RWPE1 (cell line): ENCODE measurements at regions not wholly inside any gene's neighbourhood (a gene's known extent, or its start where the extent isn't known, plus 50 kb on each side); places are given as distances from the start of the nearest gene placed in this dataset.

Experiments used
- CTCF ChIA-PET: fragments of 350-600 bp; sonication (Branson Sonifier 250); formaldehyde crosslinking; extraction: SDS; loops from one replicate; lab custom pipeline; 2021; lab: Yijun Ruan, JAX
- POLR2A ChIA-PET: fragments of 400-600 bp; formaldehyde crosslinking; extraction: SDS; loops from one replicate; lab custom pipeline; 2020; ENCODE audit warnings: antibody characterized with exemption; ENCODE audit not compliant: low non-redundant PET; lab: Yijun Ruan, JAX
- DNase-seq: peaks from one replicate; pipeline ENCODE4 v3.0.0; 2012; ENCODE audit warnings: low spot score
- H3K27ac ChIP-seq: fragments of 450-650 bp; 2 replicates; pipeline ENCODE4 v1.5.1; 2017
- CTCF ChIP-seq: fragments of 450-650 bp; conservative IDR thresholded peaks from 2 replicates; pipeline ENCODE4 v1.5.1; 2017; ENCODE audit warnings: low read depth, mild to moderate bottlenecking

- DNase-seq = no peak
- CTCF ChIA-PET = no interaction called here
- no peak for TF ChIP-seq CTCF
- POLR2A ChIA-PET = no interaction called here
- H3K27ac ChIP-seq = no peak overlapping the region
Observed at GRCh38 chr6:165830761-165831160, 167.7 kb upstream of the PDE10A start.

GRCh38 chr6:165829376-165829775 is 166.3 kb upstream of the PDE10A start:
- ChIA-PET POLR2A (no interaction called here), CTCF (no interaction called here)
- DNase-seq = no peak
- H3K27ac ChIP-seq = no peak overlapping the region
- TF ChIP-seq CTCF = no peak

- DNase-seq = no peak
- ChIA-PET CTCF (no interaction called here), POLR2A (no interaction called here)
- TF ChIP-seq CTCF = no peak
- no peak overlapping the region for H3K27ac ChIP-seq
Observed at GRCh38 chr6:165827190-165827518, 164.1 kb upstream of the PDE10A start.

GRCh38 chr6:165826487-165827189 is 163.6 kb upstream of the PDE10A start:
- CTCF ChIA-PET = no interaction called here
- no peak for TF ChIP-seq CTCF
- DNase-seq = no peak
- POLR2A ChIA-PET = no interaction called here
- no peak overlapping the region for H3K27ac ChIP-seq

- no peak overlapping the region for H3K27ac ChIP-seq
- no peak for DNase-seq
- POLR2A ChIA-PET = interaction anchor here (0.6 kb wide), 1 partner anchor 9 kb away, joined by 3 read pairs; no protein-coding TSS in a partner anchor
- CTCF ChIA-PET = interaction anchor here (0.6 to 0.7 kb wide), 2 partner anchors 14 to 304 kb away, joined by 3 read pairs; no protein-coding TSS in a partner anchor
- TF ChIP-seq CTCF = no peak
Observed at GRCh38 chr6:165825256-165825815, 162.3 kb upstream of the PDE10A start.

DNA sequence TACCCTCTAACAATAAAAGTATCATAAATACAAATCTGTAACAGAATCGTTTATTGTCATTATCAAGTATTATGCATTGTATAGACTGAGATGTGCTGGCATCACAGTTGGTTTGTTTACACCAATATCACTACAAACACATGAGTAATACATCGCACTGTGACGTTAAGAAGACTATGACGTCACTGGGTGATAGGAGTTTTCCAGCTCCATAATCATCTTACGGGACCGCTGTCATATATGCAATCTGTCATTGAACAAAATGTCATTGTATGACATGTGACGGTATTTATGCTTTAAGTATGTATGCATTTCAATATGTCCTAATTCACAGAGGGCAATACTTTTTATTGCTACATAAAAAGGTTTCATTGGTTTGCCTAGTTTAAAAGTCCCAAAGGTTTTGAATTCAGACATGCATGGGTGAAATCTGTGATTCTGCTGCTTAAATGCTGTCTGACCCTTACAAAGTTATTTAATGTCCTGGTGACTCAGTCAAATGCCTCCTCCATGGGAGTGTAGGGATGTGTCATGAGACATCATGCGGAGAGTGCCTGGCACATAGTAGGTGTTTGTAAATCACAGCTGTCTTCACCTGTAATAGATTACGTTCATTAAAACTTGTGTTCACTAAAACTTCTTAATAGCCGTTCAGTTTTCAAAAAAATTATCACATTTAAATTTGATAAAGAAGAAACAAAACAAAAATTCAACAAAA is 160.7 kb upstream of the PDE10A start:
- no peak for DNase-seq
- TF ChIP-seq CTCF = no peak
- ChIA-PET CTCF (interaction anchor here (0.7 to 1.2 kb wide), 2 partner anchors 26 to 1456 kb away, joined by 3 to 7 read pairs; no protein-coding TSS in a partner anchor), POLR2A (no interaction called here)
- H3K27ac ChIP-seq = no peak overlapping the region
